ENCODE measurements at regions not wholly inside any gene's neighbourhood (a gene's known extent, or its start where the extent isn't known, plus 50 kb on each side); places are given as distances from the start of the nearest gene placed in this dataset.
"Not testable (repeated sequence)": the region's sequence is repeated elsewhere in the genome, so short reads cannot be mapped to it uniquely, and the experiment has no call there.

GRCh38 chr5:15384176-15384575, 115.8 kb upstream of the FBXL7 start:
- DNase-seq (ENCODE audit: low read depth, low spot score): no peak

GRCh38 chr5:15383469-15383868, 116.5 kb upstream of the FBXL7 start:
- DNase-seq (ENCODE audit: low read depth, low spot score): peak; percentile 35

- DNase-seq (ENCODE audit: low read depth, low spot score): no peak
Observed at GRCh38 chr5:15383021-15383420, 117.0 kb upstream of the FBXL7 start.

- no peak for DNase-seq (ENCODE audit: low read depth, low spot score)
Observed at GRCh38 chr5:15377573-15378340, 122.2 kb upstream of the FBXL7 start.

DNA sequence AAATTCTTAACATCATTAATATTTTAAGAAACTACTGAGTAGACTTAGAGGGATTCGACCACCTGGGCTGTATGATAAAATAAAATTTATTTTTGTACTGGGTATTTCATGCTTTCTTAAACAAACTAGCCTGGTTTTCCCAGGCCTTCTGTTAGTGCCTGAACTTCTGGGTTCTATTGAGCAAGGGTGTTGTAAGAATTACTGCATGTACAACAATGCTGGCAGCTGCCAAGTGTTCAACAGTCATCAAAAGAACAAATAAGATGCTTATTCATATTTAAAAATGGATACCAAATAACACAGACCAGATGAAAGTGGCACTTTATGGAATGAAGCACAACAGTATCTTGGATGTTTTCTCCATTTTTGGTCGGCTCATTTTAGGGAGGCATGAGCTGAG, 123.2 kb upstream of the FBXL7 start:
- DNase-seq (ENCODE audit: low read depth, low spot score): no peak

GRCh38 chr5:15376088-15376487, 123.9 kb upstream of the FBXL7 start:
- no peak for DNase-seq (ENCODE audit: low read depth, low spot score)

DNA sequence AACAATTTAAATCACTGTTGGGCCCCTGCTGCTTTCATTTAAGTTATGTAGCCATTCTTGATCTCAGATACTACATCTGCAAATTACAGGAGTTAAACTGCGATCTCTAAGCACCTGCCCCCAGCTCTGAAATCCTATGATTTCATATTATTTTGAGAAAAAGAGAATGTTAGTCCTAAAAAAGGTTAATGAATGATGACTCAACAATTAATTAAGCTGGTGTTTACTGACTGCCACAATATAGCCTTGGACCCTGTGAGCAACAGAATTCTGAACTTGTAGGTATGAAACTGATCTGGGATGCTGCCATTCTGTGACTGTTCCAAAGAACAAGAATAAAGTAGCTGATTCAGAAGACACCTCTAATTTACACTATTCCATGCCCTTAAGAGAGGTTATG, 124.4 kb upstream of the FBXL7 start:
- DNase-seq (ENCODE audit: low read depth, low spot score): no peak

- no peak for DNase-seq (ENCODE audit: low read depth, low spot score)
Observed at GRCh38 chr5:15374886-15375285, 125.1 kb upstream of the FBXL7 start.

- DNase-seq (ENCODE audit: low read depth, low spot score): no peak
Observed at GRCh38 chr5:15373151-15373550, 126.8 kb upstream of the FBXL7 start.

DNA sequence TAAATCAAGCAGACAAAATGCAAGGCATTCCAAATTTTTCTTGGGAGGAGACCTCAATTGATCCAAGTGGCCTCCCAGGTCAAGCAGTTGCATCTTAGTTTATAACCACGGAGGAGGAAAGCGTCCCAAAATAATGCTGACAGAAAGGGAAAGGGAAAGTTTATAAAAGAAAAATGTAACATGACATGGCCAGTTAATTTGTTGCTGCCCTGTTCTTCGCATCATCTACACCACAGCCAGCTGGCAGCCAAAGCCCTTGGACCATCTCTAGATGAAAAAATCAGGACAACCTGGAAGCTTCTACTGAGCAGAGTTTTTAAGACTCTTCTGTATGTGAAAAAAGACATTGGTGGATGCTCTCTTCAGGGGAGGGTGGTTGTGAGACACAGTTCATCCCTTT, 128.8 kb upstream of the FBXL7 start:
- DNase-seq (ENCODE audit: low read depth, low spot score): no peak

DNA sequence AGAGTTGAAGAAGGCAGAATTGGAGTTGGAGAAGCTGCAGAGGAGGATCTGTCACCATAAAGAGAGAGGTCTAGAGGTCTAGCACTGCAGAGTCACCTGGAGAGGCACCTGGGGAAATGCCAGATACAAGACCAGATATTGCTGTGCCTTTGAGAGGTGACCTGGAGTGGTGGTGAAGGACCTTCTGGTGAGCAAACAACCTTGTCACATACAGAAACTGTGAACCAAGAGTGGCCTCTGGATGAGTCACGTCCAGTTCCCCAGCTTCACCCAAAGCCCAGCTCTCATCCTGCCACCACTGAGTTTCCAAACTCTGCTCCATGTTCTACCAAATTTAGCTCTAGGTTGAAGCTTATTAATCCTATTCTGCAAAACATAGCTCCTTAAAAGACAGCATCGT, 131.1 kb upstream of the FBXL7 start:
- no peak for DNase-seq (ENCODE audit: low read depth, low spot score)

GRCh38 chr5:15367489-15367888, 132.5 kb upstream of the FBXL7 start:
- DNase-seq (ENCODE audit: low read depth, low spot score): no peak

DNA sequence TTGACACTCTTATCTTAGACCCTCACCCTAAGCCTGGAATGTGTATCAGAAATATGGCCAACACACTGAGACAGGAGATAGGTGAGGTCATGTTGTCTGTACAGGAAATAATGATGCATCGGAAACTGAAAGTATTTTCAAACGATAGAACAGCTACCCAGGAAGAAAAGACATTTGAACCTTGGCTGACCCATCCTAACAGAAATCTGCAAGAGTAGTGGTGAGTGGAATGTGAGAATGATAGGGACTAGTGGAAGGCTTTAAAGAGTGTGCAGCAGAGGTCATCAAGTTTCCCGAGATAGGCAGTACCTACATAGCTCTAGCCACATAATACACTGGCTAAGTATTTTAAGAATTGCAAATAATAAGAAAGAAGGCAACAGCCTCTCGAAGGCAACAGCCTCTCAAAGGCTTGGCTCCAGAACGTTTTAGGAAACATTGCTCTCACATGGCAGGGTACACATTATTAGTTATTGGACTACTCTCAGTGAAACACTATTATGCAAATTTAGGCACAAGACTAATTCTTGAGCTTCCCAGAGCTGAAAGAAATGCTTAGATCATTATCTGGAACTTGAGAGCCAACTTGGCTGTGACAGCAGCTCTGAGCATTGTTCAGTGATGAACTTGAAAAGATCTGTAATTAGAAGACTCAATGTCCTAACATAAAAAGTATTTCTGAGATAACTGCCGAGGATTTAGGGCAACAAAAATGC, 133.1 kb upstream of the FBXL7 start:
- peak; percentile 32 for DNase-seq (ENCODE audit: low read depth, low spot score)

GRCh38 chr5:15365070-15365469, 134.9 kb upstream of the FBXL7 start:
- DNase-seq (ENCODE audit: low read depth, low spot score): no peak

DNA sequence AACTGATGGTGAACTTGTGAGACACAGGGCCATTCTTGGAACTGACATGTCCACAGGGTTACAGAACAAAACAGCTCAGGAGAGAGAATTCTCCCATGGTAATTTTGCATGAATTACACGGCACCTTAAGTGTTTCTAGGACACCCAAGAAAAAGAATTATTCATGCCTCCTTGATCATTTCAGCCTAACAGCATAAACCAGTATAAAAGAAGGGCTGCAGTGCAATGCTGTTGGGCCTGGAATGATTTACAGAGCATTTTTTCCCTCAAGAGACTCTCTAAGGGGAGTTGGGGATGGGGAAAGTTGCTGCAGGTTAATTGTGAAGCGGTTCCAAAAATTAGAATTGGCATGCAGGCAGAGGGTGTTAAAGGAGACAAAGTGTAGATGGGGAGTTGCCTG, 136.4 kb upstream of the FBXL7 start:
- no peak for DNase-seq (ENCODE audit: low read depth, low spot score)

GRCh38 chr5:15357092-15357453, 142.9 kb upstream of the FBXL7 start:
- not testable (repeated sequence) for DNase-seq (ENCODE audit: low read depth, low spot score)

DNA sequence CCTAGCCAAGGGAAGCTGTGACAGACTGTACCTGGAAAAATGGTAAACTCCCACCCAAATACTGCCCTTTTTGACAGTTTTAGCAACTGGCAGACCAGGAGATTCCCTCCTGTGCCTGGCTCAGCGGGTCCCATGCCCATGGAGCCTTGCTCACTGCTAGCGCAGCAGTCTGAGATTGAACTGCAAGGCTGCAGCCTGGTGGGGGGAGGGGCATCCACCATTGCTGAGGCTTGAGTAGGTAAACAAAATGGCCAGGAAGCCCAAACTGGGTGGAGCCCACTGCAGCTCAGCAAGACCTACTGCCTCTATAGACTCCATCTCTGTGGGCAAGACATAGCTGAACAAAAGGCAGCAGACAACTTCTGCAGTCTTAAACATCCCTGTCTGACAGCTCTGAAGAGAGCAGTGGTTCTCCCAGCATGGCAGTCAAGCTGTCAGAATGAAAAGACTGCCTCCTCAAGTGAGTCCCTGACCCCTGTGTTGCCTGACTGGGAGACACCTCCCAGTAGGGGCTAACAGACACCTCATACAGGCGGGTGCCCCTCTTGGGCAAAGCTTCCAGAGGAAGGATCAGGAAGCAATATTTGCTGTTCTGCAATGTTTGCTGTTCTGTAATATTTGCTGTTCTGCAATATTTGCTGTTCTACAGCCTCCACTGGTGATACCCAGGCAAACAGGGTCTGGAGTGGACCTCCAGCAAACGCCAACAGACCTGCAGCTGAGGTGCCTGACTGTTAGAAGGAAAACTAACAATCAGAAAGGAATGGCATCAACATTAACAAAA, 143.5 kb upstream of the FBXL7 start:
- not testable (repeated sequence) for DNase-seq (ENCODE audit: low read depth, low spot score)

GRCh38 chr5:15354021-15354420, 146.0 kb upstream of the FBXL7 start:
- peak; percentile 60 for DNase-seq (ENCODE audit: low read depth, low spot score)

GRCh38 chr5:15353086-15353645, 146.8 kb upstream of the FBXL7 start:
- DNase-seq (ENCODE audit: low read depth, low spot score): no peak

DNA sequence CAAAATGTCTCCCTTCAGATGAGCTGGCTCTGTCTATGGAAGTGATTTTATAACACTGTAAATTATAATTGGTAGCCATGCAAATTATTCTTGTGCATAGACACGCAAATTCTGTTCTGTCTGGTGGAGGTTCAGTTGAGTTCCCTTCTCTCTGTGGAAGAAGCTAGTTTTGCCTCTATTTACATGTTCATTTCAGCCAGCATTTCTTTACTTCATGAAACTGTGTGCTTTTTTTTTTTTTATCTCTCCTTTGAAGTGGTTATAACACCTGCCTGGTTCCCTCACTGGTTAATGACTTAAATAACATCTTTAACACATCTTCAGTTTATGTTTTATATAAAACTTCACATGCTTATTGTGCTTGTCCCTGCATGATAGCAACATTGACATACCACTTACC, 149.4 kb upstream of the FBXL7 start:
- DNase-seq (ENCODE audit: low read depth, low spot score): no peak

DNA sequence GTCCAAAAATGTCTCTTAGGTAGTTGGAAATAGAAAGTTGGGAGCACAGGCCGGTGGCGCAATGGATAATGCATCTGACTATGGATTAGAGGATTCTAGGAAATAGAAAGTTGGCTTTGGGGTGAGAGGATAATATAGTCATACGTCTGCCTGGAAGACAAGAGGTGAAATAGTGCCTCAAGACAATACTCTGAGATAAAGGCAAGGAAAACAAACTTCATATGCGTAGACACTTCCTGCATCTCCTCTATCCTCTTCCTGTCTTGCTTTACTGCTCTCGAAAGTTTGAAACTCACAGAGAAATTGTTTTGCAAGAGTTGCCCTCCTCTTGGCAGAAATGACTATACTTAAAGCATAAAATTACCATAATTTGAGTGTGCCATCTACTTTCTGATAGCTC, 153.2 kb upstream of the FBXL7 start:
- no peak for DNase-seq (ENCODE audit: low read depth, low spot score)

DNA sequence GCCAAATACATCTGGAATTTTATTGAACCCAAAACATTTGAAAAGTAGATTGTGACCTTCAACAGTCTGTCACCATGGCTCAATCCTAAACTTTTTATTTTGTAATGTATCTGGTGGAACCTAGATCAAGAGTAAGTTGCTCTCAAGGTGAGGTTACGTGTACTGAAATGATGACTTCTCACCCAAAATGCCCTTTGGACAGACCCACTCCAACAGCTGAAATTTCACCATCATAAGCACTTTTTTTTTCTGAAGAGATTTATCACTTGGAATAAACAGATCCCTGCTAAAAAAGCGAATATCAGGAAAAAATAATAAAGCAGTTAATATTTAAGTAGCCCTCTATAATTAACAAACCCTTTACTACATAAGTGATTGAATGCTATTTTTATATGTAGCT, 155.0 kb upstream of the FBXL7 start:
- DNase-seq (ENCODE audit: low read depth, low spot score): no peak
